HCT116 (cell line): ENCODE measurements at regions not wholly inside any gene's neighbourhood (a gene's known extent, or its start where the extent isn't known, plus 50 kb on each side); places are given as distances from the start of the nearest gene placed in this dataset.

Experiments used
- ATAC-seq: fragments of 200-7000 bp; cut with Tn5 transposase; 2 replicates; pipeline ENCODE4 v1.9.1; 2020; ENCODE audit warnings: mild to moderate bottlenecking, moderate library complexity
- BruUV-seq: library from RNA; stranded (reverse); fragments of 400-500 nt; replicated peaks from 2 replicates; lab custom pipeline; 2021; lab: Mats Ljungman, UMichigan
- CTCF ChIA-PET: fragments of 300-600 bp; sonication (Branson Sonifier 250); formaldehyde crosslinking; loops from one replicate; lab custom pipeline; 2021; ENCODE audit warnings: antibody characterized with exemption; lab: Charles Lee
- POLR2A ChIA-PET: fragments of 300-600, 350-600 bp; sonication (Branson Sonifier 250); formaldehyde crosslinking; loops from one replicate; lab custom pipeline; 2021; ENCODE audit warnings: antibody characterized with exemption; lab: Charles Lee
- RAD21 ChIA-PET, 2 experiments: fragments of 300-600 bp; sonication (Branson Sonifier 250); formaldehyde crosslinking; loops; one replicate each; lab custom pipeline; 2023; ENCODE audit warnings: low total read pairs in 2 of 2; ENCODE audit not compliant: uncharacterized antibody in 2 of 2, unreplicated experiment in 2 of 2, low non-redundant PET in 1 of 2; lab: Charles Lee
- DNase-seq: peaks from one replicate; pipeline ENCODE4 v3.0.0-alpha.2; 2010; ENCODE audit warnings: low read depth, low spot score
- H2AFZ ChIP-seq: fragments of 200-600 bp; shearing (Covaris generic), sonication (generic); 2 replicates; pipeline ENCODE4 v1.6.1; 2017; ENCODE audit warnings: low read depth, mixed run types, mixed read lengths, antibody characterized with exemption, low read length; ENCODE audit not compliant: poor library complexity, severe bottlenecking
- H3K27ac ChIP-seq: 2 replicates; pipeline ENCODE4 v1.5.1; 2012; ENCODE audit warnings: low read depth, low read length
- H3K27me3 ChIP-seq: fragments of 200-600 bp; sonication (generic); 2 replicates; pipeline ENCODE4 v1.6.1; 2016; ENCODE audit warnings: mixed run types, low read length, mixed read lengths; ENCODE audit not compliant: insufficient read depth
- H3K36me3 ChIP-seq, 2 experiments: fragments of 200-500 bp in 1 of 2; fragments of 200-600 bp in 1 of 2; sonication (Bioruptor generic) in 1 of 2; sonication (generic) in 1 of 2; 2 replicates each; pipeline versions ENCODE4 v1.5.1 to v1.6.1; 2014 to 2016; ENCODE audit warnings: low read length in 2 of 2, inconsistent platforms in 1 of 2, mixed read lengths in 1 of 2, mixed run types in 1 of 2; ENCODE audit not compliant: insufficient read depth in 2 of 2, control insufficient read depth in 1 of 2
- H3K4me1 ChIP-seq, 2 experiments: fragments of 200-600 bp in 1 of 2; sonication (generic) in 1 of 2; 2 replicates each; pipeline versions ENCODE4 v1.5.1 to v1.6.1; 2012 to 2017; ENCODE audit warnings: low read length in 2 of 2, inconsistent platforms in 1 of 2, mild to moderate bottlenecking in 1 of 2, mixed read lengths in 1 of 2, mixed run types in 1 of 2, moderate library complexity in 1 of 2; ENCODE audit not compliant: insufficient read depth in 2 of 2, control insufficient read depth in 1 of 2
- H3K4me2 ChIP-seq: fragments of 200-600 bp; sonication (generic); 2 replicates; pipeline ENCODE4 v1.6.1; 2017; ENCODE audit warnings: mixed run types, low read length, mixed read lengths
- H3K4me3 ChIP-seq, 2 experiments: fragments of 200-600 bp in 1 of 2; sonication (generic) in 1 of 2; replicated peaks in 1 of 2; 2 replicates each; pipeline ENCODE4 v1.5.1; 2011 to 2016; ENCODE audit warnings: low read length in 2 of 2, control low read depth in 1 of 2, low read depth in 1 of 2, mild to moderate bottlenecking in 1 of 2, mixed read lengths in 1 of 2, mixed run types in 1 of 2
- H3K79me2 ChIP-seq: fragments of 200-600 bp; sonication (generic); 2 replicates; pipeline ENCODE4 v1.6.1; 2017; ENCODE audit warnings: mild to moderate bottlenecking, mixed run types, low read length, moderate library complexity, mixed read lengths; ENCODE audit not compliant: insufficient read depth
- H3K9ac ChIP-seq: fragments of 200-600 bp; sonication (generic); 2 replicates; pipeline ENCODE4 v1.6.1; 2016; ENCODE audit warnings: low read length, mixed read lengths
- H3K9me2 ChIP-seq: fragments of 200-600 bp; sonication (generic), shearing (Covaris generic); 2 replicates; pipeline ENCODE4 v1.6.1; 2017; ENCODE audit warnings: mixed run types, mild to moderate bottlenecking, moderate library complexity; ENCODE audit not compliant: insufficient read depth
- H3K9me3 ChIP-seq, 2 experiments: fragments of 200-500 bp in 1 of 2; fragments of 200-600 bp in 1 of 2; sonication (Bioruptor generic) in 1 of 2; sonication (generic) in 1 of 2; 2 replicates each; pipeline ENCODE4 v1.6.1; 2014 to 2017; ENCODE audit warnings: low read length in 2 of 2, mixed read lengths in 2 of 2, inconsistent platforms in 1 of 2, low read depth in 1 of 2, mild to moderate bottlenecking in 1 of 2, mixed run types in 1 of 2, moderate library complexity in 1 of 2; ENCODE audit not compliant: control insufficient read depth in 1 of 2, insufficient read depth in 1 of 2
- H4K20me1 ChIP-seq: fragments of 200-600 bp; sonication (generic), shearing (Covaris generic); 2 replicates; pipeline ENCODE4 v1.6.1; 2017; ENCODE audit warnings: mixed run types, mild to moderate bottlenecking, moderate library complexity; ENCODE audit not compliant: insufficient read depth
- CBX3 ChIP-seq: IDR thresholded peaks from 2 replicates; pipeline ENCODE4 v1.6.1; 2012; ENCODE audit warnings: low read depth
- CEBPB ChIP-seq: IDR thresholded peaks from 2 replicates; pipeline ENCODE4 v1.6.1; 2012; ENCODE audit warnings: low read depth
- EGR1 ChIP-seq: IDR thresholded peaks from 2 replicates; pipeline ENCODE4 v1.6.1; 2012; ENCODE audit warnings: low read depth
- ELF1 ChIP-seq: IDR thresholded peaks from 2 replicates; pipeline ENCODE4 v1.6.1; 2012; ENCODE audit warnings: low read depth, borderline replicate concordance
- POLR2A ChIP-seq: IDR thresholded peaks from 2 replicates; pipeline ENCODE4 v1.7.0; 2011; ENCODE audit warnings: borderline replicate concordance; ENCODE audit not compliant: insufficient read depth, insufficient read length; ENCODE audit errors: extremely low read depth
- RAD21 ChIP-seq: IDR thresholded peaks from 2 replicates; pipeline ENCODE4 v1.6.1; 2012; ENCODE audit warnings: low read depth, mild to moderate bottlenecking
- SP1 ChIP-seq: IDR thresholded peaks from 2 replicates; pipeline ENCODE4 v1.6.1; 2012; ENCODE audit warnings: low read depth
- SRF ChIP-seq: IDR thresholded peaks from 2 replicates; pipeline ENCODE4 v1.6.1; 2012; ENCODE audit warnings: low read depth
- TCF7L2 ChIP-seq: IDR thresholded peaks from 2 replicates; pipeline ENCODE4 v1.7.0; 2011; ENCODE audit warnings: borderline replicate concordance, inconsistent platforms; ENCODE audit not compliant: insufficient read depth, insufficient read length; ENCODE audit errors: extremely low read depth
- YY1 ChIP-seq: IDR thresholded peaks from 2 replicates; pipeline ENCODE4 v1.6.1; 2011; ENCODE audit warnings: low read length, low read depth, moderate library complexity, mild to moderate bottlenecking; ENCODE audit not compliant: insufficient replicate concordance; ENCODE audit errors: extremely low read depth
- ZFX ChIP-seq: fragments of 450-650 bp; IDR thresholded peaks from 2 replicates; pipeline ENCODE4 v1.6.1; 2017
- ZNF274 ChIP-seq: fragments of 200-500 bp; sonication (Bioruptor generic); IDR thresholded peaks from 2 replicates; pipeline ENCODE4 v1.6.1; 2014; ENCODE audit warnings: mild to moderate bottlenecking, low read depth, low read length, inconsistent platforms
- intact Hi-C: fragments of 100-400 bp; cut with micrococcal nuclease; formaldehyde crosslinking; loops from 2 replicates; pipeline ENCODE4 v1.10.0; 2022
- TF ChIP-seq, protein P1 (sequence below), 3 experiments: fragments of 200-600 bp in 1 of 3; sonication (generic) in 1 of 3; IDR thresholded peaks in 2 of 3; conservative IDR thresholded peaks in 1 of 3; 2 replicates each; pipeline ENCODE4 v1.5.1; 2012 to 2017; ENCODE audit warnings: low read depth in 2 of 3, low read length in 2 of 3, antibody characterized with exemption in 1 of 3, borderline replicate concordance in 1 of 3, control low read depth in 1 of 3, mild to moderate bottlenecking in 1 of 3, mixed read lengths in 1 of 3, mixed run types in 1 of 3, moderate library complexity in 1 of 3; ENCODE audit not compliant: insufficient read depth in 1 of 3
- TF ChIP-seq, protein P2 (sequence below): IDR thresholded peaks from 2 replicates; pipeline ENCODE4 v1.6.1; 2012; ENCODE audit warnings: low read depth

- RAD21 ChIA-PET = no interaction called here
- CTCF ChIA-PET = no interaction called here
- H3K9ac ChIP-seq = no peak overlapping the region
- no peaks in the 10 kb centered on the region for H3K9me3 ChIP-seq
- no peaks in the 10 kb centered on the region for H3K36me3 ChIP-seq
- H3K4me3 ChIP-seq = no peak overlapping the region
- POLR2A ChIA-PET = interaction anchor here (0.5 kb wide), 1 partner anchor 512 kb away, joined by 6 read pairs; no protein-coding TSS in a partner anchor
- no peaks in the 10 kb centered on the region for H4K20me1 ChIP-seq
- H3K9me2 ChIP-seq = no peaks in the 10 kb centered on the region
- no peaks in the 10 kb centered on the region for H3K4me1 ChIP-seq
- H3K4me2 ChIP-seq = no peak overlapping the region
- no peaks in the 10 kb centered on the region for H3K79me2 ChIP-seq
- BruUV-seq = no TSS peak
- no peak for TF ChIP-seq RAD21
- TF ChIP-seq, all 23 proteins: peak for 0
- Histone ChIP-seq H3K27me3 (no peaks in the 10 kb centered on the region), H2AFZ (no peak overlapping the region), H3K27ac (no peak overlapping the region)
- DNase-seq = no peak
- intact Hi-C loops = no loop called here
- no peak for ATAC-seq
These were observed 134.1 kb upstream of the CEP162 start for GRCh38 chr6:84361372-84362192.

DNA sequence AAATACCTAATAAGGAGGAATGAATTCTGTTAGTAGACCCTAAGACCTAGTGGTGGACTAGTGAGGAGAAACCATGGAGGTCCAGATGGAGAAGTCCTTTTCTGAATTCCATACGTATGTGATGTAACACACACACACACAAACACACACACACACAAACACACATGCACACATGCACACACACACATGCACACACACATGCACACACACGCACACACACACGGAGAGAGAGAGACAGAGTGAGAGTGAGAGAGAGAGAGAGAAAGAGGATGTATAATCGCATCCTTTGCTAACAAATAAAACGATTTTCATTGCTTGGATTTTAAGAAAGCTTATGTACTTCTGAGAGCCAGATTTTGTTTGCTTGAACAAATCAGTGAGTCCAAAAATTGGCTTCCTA lies 132.6 kb upstream of the CEP162 start:
- H3K27me3 ChIP-seq = no peaks in the 10 kb centered on the region
- no peak overlapping the region for H3K9ac ChIP-seq
- no peak overlapping the region for H2AFZ ChIP-seq
- H3K9me2 ChIP-seq = no peaks in the 10 kb centered on the region
- CTCF ChIA-PET = no interaction called here
- no peaks in the 10 kb centered on the region for H3K36me3 ChIP-seq
- no peaks in the 10 kb centered on the region for H3K9me3 ChIP-seq
- no peak overlapping the region for H3K4me2 ChIP-seq
- no TSS peak for BruUV-seq
- RAD21 ChIA-PET = no interaction called here
- H3K4me3 ChIP-seq = no peak overlapping the region
- no peaks in the 10 kb centered on the region for H3K79me2 ChIP-seq
- no peaks in the 10 kb centered on the region for H4K20me1 ChIP-seq
- no peak overlapping the region for H3K27ac ChIP-seq
- ATAC-seq = no peak
- POLR2A ChIA-PET = no interaction called here
- DNase-seq = no peak
- H3K4me1 ChIP-seq = no peaks in the 10 kb centered on the region
- intact Hi-C loops = no loop called here
- TF ChIP-seq YY1 (no peak), CEBPB (no peak), ZNF274 (no peak), SP1 (no peak), EGR1 (no peak), TCF7L2 (no peak), ZFX (no peak), ELF1 (no peak), POLR2A (no peak), CBX3 (no peak), SRF (no peak)
- TF ChIP-seq, protein P1, sequence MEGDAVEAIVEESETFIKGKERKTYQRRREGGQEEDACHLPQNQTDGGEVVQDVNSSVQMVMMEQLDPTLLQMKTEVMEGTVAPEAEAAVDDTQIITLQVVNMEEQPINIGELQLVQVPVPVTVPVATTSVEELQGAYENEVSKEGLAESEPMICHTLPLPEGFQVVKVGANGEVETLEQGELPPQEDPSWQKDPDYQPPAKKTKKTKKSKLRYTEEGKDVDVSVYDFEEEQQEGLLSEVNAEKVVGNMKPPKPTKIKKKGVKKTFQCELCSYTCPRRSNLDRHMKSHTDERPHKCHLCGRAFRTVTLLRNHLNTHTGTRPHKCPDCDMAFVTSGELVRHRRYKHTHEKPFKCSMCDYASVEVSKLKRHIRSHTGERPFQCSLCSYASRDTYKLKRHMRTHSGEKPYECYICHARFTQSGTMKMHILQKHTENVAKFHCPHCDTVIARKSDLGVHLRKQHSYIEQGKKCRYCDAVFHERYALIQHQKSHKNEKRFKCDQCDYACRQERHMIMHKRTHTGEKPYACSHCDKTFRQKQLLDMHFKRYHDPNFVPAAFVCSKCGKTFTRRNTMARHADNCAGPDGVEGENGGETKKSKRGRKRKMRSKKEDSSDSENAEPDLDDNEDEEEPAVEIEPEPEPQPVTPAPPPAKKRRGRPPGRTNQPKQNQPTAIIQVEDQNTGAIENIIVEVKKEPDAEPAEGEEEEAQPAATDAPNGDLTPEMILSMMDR (IDR thresholded peaks at IDR 0.05 in 2 of 3, conservative IDR thresholded peaks at IDR 0.05 in 1 of 3; ENCODE audit: borderline replicate concordance in 1 of 3, insufficient read depth in 1 of 3, low read depth in 2 of 3, low read length in 2 of 3) = no peak
- TF ChIP-seq, protein P2, sequence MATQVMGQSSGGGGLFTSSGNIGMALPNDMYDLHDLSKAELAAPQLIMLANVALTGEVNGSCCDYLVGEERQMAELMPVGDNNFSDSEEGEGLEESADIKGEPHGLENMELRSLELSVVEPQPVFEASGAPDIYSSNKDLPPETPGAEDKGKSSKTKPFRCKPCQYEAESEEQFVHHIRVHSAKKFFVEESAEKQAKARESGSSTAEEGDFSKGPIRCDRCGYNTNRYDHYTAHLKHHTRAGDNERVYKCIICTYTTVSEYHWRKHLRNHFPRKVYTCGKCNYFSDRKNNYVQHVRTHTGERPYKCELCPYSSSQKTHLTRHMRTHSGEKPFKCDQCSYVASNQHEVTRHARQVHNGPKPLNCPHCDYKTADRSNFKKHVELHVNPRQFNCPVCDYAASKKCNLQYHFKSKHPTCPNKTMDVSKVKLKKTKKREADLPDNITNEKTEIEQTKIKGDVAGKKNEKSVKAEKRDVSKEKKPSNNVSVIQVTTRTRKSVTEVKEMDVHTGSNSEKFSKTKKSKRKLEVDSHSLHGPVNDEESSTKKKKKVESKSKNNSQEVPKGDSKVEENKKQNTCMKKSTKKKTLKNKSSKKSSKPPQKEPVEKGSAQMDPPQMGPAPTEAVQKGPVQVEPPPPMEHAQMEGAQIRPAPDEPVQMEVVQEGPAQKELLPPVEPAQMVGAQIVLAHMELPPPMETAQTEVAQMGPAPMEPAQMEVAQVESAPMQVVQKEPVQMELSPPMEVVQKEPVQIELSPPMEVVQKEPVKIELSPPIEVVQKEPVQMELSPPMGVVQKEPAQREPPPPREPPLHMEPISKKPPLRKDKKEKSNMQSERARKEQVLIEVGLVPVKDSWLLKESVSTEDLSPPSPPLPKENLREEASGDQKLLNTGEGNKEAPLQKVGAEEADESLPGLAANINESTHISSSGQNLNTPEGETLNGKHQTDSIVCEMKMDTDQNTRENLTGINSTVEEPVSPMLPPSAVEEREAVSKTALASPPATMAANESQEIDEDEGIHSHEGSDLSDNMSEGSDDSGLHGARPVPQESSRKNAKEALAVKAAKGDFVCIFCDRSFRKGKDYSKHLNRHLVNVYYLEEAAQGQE = no peak
